Hematopoietic multipotent progenitor cell treated with erythropoietin and hydrocortisone succinate and interleukin-3 and kit ligand, for 17 days (in vitro differentiated cells): ENCODE measurements at regions not wholly inside any gene's neighbourhood (a gene's known extent, or its start where the extent isn't known, plus 50 kb on each side); places are given as distances from the start of the nearest gene placed in this dataset.

ENCODE experiments used
- DNase-seq: peaks from one replicate; pipeline ENCODE4 v3.0.0-alpha.2; 2015; ENCODE audit warnings: low spot score

DNA sequence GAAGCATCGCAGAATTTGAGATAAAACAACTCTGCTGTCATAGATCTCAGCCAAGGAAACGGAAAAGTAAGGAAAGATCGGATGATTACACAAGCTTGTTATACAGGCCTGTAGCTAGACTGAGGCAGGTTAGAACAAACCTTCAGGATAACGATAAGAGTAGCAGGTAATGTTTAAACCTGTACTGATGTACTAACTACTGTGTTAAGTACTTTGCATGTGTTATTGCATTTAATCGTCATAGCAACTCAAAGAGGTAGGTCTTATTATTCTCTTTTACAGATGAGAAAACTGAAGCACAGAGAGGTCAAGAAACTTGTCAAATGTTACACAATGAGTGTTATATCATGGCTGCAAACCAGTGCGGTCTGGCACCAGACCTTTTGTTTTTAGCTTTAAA is 352.5 kb downstream of the GPAM start:
- no peak for DNase-seq

- DNase-seq, result no peak
Measured at GRCh38 chr10:111833251-111833650, 350.3 kb downstream of the GPAM start.

- DNase-seq, result no peak
Measured at GRCh38 chr10:111835574-111835973, 348.0 kb downstream of the GPAM start.

- DNase-seq, result no peak
Measured at GRCh38 chr10:111836064-111836463, 347.5 kb downstream of the GPAM start.

DNA sequence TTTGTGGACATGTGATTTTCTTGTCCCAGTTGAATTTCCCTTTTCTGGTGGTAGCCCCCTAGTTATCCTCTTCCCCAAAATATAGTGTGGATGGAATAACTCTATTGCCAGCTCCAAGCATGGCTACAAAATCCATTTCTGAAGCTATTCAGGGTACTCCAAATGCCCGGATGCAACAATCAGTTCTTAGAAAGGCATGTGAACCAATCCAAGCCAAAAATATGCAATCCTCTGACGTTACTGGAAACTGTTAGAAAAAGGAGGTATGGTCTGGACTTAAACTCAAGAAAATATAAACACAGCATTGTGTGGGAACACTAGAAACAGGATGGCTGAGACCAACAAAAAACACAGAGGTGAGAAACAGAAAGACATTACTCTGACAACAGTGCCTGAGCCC is 347.0 kb downstream of the GPAM start:
- no peak for DNase-seq

- DNase-seq, result no peak
Measured at GRCh38 chr10:111837086-111837485, 346.5 kb downstream of the GPAM start.

GRCh38 chr10:111837985-111838384 is 345.6 kb downstream of the GPAM start:
- DNase-seq, result no peak

DNA sequence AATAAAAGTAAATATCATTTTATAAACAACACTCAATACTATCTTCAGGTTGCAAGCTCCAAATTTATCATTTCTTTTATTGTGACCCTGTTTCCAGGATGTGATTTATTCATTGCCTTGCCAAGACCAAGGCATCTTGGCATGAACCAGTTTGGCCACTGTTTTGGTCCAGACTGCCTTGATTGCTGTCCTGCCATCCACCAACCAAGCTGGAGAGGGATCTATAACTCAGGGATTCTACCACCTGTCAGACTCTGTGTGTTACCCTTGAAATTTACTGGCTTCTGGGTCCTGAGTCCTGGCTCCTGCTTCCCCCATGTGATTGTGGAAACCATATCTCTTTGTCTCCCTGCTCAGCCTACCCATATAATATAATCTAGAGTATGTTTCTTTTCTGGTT is 343.0 kb downstream of the GPAM start:
- DNase-seq, result no peak

- no peak for DNase-seq
Measured at GRCh38 chr10:111852801-111853200, 330.8 kb downstream of the GPAM start.

- DNase-seq, result no peak
Measured at GRCh38 chr10:111856631-111857030, 326.9 kb downstream of the GPAM start.

GRCh38 chr10:111865550-111865949 is 318.0 kb downstream of the GPAM start:
- DNase-seq, result no peak

- no peak for DNase-seq
Measured at GRCh38 chr10:111871458-111871857, 312.1 kb downstream of the GPAM start.

- no peak for DNase-seq
Measured at GRCh38 chr10:111872591-111872990, 311.0 kb downstream of the GPAM start.

- DNase-seq, result no peak
Measured at GRCh38 chr10:111873041-111873440, 310.5 kb downstream of the GPAM start.

DNA sequence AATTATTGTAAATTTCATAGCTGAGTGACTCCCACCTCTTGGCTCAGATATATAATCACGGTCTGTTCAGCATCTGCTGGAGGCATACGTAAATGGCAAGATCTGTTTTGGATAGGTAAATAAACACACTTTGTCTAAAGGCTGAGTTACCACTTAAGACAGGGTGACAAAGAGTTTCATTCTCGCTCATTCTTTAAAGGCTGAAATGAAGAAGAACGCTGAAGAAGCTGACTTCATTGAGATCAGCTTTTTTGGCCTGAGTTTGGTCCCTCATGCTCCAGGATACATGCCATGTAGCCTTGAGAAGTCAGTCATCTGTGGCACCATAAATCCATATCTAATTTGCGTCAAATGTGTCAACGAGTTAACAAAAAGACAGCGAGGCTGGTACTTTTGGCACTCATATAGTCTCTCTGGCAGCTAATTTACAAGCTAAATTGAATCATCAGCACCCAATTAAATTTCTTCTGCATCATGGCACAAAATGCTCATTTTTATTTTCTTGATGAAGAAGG is 309.9 kb downstream of the GPAM start:
- no peak for DNase-seq

- no peak for DNase-seq
Measured at GRCh38 chr10:111874576-111874975, 309.0 kb downstream of the GPAM start.

DNA sequence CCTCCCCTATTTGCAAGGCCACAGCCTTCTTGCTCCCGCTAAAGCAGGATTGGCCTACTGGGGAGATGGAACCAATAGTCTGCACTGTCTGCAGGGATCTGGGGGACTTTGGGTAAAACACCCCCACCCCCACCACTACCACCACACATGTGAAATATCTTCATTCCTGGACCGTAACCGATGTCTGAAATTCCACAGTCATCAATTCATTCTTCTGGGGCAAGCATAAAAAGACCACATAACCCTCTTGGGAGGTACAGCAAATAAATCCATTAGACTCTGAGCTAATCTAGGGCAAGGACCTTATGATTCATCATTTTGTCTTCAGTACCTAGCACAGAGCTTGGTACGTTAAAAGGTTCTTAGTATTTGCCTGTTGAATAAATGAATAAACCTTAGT is 307.8 kb downstream of the GPAM start:
- no peak for DNase-seq

DNA sequence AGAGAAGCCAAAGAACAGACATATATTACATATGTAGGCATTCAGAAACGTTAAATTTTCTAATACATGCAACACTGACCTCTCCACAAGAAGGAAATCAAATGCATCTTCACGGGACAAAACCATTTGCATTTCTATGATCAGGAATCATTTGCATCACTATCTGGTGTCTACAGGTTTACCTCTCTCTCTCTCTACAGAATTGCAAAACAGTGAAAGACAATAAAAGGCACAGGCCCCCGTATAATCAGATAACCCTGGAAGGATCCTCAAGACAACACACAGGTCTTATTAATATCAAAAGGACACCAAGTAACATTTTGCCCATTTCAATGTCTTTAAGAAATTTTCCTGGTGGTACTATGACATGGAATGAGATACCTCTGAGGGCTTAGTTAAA is 306.3 kb downstream of the GPAM start:
- DNase-seq, result no peak

DNA sequence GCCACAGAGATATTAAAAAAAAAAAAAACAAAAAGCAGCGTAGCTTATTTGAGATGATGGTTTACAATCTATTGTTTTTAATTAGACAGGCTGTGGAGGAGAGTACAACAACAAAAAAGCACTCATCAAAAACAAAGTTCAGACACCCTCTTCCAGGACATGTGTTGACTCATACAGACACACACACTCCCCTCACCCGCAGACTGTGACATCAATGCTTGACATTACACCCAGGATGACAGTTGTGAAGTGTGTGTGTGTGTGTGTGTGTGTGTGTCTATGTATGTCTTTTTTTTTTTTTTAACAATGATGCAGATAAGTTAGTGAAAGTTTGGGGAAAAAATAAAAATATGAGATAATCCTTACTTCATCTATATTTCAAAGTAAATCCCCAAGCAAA is 303.6 kb downstream of the GPAM start:
- no peak for DNase-seq

- no peak for DNase-seq
Measured at GRCh38 chr10:111885046-111885445, 298.5 kb downstream of the GPAM start.

DNA sequence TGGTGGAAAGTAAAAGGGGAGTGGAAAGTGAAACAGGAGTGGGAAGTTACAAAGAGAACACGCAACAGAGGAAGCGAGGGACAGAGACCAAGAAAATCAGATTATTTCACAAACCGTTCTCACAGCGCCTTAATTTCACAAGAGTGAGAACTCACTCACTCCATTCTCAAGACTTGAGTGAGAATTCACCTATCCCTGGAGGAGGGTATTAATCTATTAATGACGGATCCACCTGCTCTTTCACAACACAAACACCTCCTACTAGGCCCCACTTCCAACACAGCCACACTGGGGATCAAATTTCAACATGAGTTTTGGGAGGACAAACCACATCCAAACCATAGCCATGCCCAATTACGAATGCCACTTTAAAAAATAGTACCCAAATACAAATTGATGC is 297.6 kb downstream of the GPAM start:
- no peak for DNase-seq

DNA sequence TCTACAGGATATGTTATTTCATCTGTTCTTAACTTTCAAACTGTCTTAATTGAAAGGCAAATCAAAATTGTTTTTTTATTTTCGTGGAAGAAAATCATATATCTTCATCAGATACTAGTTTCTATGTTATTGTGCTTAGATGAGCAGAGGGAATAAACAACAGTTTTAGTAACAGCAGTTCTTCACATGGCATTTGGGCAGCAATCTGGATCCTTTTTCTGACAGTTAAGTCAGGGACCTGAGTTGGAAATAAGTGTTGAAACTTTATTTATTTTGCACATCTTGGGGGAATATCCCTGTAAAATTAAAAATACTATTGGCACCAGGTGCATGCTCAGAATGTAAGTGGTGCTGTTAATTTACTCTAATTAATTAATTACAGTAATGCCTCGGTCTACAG is 296.3 kb downstream of the GPAM start:
- no peak for DNase-seq

GRCh38 chr10:111890046-111890445 is 293.5 kb downstream of the GPAM start:
- DNase-seq, result no peak

DNA sequence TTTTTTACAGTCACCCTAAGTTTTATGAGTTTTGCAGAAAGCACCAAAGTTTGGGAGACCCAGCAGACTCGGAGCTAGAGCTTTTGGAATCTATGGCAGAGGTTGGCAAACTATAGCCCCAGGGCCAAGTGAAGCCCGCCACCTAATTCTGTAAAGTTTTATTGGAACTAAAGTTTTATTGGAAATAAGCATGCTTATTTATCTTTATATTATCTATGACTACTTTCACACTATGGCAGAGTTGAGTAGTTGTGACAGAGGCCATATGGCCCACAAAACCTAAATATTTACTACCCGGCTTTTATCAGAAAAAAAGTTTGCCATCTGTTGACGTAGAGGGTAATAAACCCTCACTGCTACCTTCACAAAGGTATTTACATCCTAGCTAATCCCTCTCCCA is 267.6 kb downstream of the GPAM start:
- no peak for DNase-seq

DNA sequence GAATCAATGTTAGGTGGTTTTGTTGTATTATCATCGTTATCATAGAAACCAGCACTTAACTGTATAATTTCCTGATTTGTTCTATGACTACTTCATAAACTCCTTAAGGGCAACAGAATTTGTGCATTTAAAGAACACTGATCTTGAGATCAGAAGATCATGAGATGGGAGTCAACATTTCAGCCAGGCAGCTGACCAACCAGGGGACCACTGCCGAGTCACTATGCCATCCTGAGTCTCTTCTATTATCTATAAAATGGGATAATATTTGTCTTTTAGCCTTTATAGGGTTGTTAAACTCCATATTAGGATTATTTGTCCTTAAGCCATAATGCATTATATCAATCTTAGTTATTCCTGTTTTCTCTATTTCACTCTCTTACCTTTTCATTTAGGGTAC is 261.7 kb downstream of the GPAM start:
- no peak for DNase-seq
